ENCODE measurements at regions not wholly inside any gene's neighbourhood (a gene's known extent, or its start where the extent isn't known, plus 50 kb on each side); places are given as distances from the start of the nearest gene placed in this dataset.

DNA sequence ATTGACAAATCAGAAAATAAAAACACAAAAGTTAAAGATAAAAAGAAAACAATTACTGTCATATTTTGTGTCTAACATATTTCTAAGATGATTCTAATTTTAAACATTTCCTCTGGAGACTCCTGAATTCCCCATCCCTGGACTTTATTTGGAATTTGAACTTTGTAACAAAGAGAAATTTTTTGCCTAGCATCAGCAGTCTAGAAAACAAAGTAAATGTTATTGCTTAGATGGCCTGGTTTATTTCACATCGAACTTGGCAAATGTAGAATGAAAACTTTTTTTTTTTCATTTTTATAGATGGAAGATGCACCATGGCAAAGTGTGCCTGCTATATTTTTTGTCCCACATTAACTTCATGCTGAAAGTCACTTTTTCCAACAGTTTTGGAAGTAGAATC lies 159.1 kb downstream of the TBX18 start:
- Histone ChIP-seq H2AFZ (ENCODE audit: low read length) (no peak overlapping the region; the same call in 1 of the 2 replicates), H3K36me3 (ENCODE audit: insufficient read depth, low read length) (no peaks in the 10 kb centered on the region), H3K9ac (ENCODE audit: low read depth, low read length, poor library complexity, severe bottlenecking) (no peak overlapping the region)

DNA sequence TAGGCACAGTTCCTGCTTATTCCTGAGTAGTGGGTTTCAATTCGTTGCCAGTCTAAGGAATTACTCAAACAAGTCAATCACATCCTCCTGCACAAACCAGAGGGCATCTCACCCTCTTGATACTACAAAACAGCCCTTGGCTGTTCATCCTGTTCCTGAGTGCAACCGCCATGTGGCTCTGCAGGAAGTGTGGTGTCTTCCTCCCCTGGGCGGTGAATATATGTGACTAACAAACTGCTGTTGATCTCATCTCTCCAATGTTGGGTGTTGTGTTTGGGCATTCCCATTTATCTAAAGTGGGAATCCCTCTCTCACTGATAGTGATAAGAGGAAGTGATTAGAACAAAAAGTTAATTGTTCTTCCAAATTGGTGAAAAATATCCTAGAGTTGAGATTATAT lies 163.0 kb downstream of the TBX18 start:
- Histone ChIP-seq H3K4me2 (ENCODE audit: low read depth, low read length, poor library complexity, severe bottlenecking) (peak overlapping the region; percentile 0), H3K79me2 (ENCODE audit: insufficient read depth, low read length) (no peaks in the 10 kb centered on the region), H3K9ac (ENCODE audit: low read depth, low read length, poor library complexity, severe bottlenecking) (no peak overlapping the region), H3K27me3 (ENCODE audit: insufficient read depth, low read length, poor library complexity, severe bottlenecking) (no peaks in the 10 kb centered on the region), H3K4me1 (ENCODE audit: insufficient read depth, low read length, poor library complexity, severe bottlenecking) (peaks cover 7% of the 10 kb centered on the region), H3K4me3 (ENCODE audit: low read length, poor library complexity, severe bottlenecking) (no peak overlapping the region), H4K20me1 (ENCODE audit: insufficient read depth, low read length, poor library complexity, severe bottlenecking) (no peaks in the 10 kb centered on the region), H2AFZ (ENCODE audit: low read length) (peak overlapping the region; percentile 50; the same call in 1 of the 2 replicates), H3K9me2 (replicated peaks; ENCODE audit: low read depth, low read length) (no peaks in the 10 kb centered on the region), H3F3A (ENCODE audit: low read depth) (no peaks in the 10 kb centered on the region), H3K9me3 (ENCODE audit: insufficient read depth, low read depth, low read length) (0 out of 2 replicates have a peak, but pooled peaks cover 4% of the 10 kb centered on the region), H3K36me3 (ENCODE audit: insufficient read depth, low read length) (no peaks in the 10 kb centered on the region)
- TF ChIP-seq EZH2phosphoT487 (IDR thresholded peaks at IDR 0.05; ENCODE audit: borderline replicate concordance): no peak
- TF ChIP-seq, protein P1, sequence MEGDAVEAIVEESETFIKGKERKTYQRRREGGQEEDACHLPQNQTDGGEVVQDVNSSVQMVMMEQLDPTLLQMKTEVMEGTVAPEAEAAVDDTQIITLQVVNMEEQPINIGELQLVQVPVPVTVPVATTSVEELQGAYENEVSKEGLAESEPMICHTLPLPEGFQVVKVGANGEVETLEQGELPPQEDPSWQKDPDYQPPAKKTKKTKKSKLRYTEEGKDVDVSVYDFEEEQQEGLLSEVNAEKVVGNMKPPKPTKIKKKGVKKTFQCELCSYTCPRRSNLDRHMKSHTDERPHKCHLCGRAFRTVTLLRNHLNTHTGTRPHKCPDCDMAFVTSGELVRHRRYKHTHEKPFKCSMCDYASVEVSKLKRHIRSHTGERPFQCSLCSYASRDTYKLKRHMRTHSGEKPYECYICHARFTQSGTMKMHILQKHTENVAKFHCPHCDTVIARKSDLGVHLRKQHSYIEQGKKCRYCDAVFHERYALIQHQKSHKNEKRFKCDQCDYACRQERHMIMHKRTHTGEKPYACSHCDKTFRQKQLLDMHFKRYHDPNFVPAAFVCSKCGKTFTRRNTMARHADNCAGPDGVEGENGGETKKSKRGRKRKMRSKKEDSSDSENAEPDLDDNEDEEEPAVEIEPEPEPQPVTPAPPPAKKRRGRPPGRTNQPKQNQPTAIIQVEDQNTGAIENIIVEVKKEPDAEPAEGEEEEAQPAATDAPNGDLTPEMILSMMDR (conservative IDR thresholded peaks at IDR 0.05; ENCODE audit: low read length): no peak

More for the DNA sequence above, 159.1 kb downstream of the TBX18 start:
- 0 out of 2 replicates have a peak, but pooled peaks cover 4% of the 10 kb centered on the region for H3K9me3 ChIP-seq (ENCODE audit: insufficient read depth, low read depth, low read length)
- H3K79me2 ChIP-seq (ENCODE audit: insufficient read depth, low read length): no peaks in the 10 kb centered on the region
- H3K4me3 ChIP-seq (ENCODE audit: low read length, poor library complexity, severe bottlenecking): no peak overlapping the region
- H3K27me3 ChIP-seq (ENCODE audit: insufficient read depth, low read length, poor library complexity, severe bottlenecking): no peaks in the 10 kb centered on the region
- no peaks in the 10 kb centered on the region for H4K20me1 ChIP-seq (ENCODE audit: insufficient read depth, low read length, poor library complexity, severe bottlenecking)
- peaks cover 7% of the 10 kb centered on the region for H3K4me1 ChIP-seq (ENCODE audit: insufficient read depth, low read length, poor library complexity, severe bottlenecking)
- no peak overlapping the region for H3K4me2 ChIP-seq (ENCODE audit: low read depth, low read length, poor library complexity, severe bottlenecking)
- no peaks in the 10 kb centered on the region for H3K9me2 ChIP-seq (replicated peaks; ENCODE audit: low read depth, low read length)
- no peak for TF ChIP-seq EZH2phosphoT487 (IDR thresholded peaks at IDR 0.05; ENCODE audit: borderline replicate concordance)
- TF ChIP-seq, protein P1 (conservative IDR thresholded peaks at IDR 0.05; ENCODE audit: low read length): no peak
- no peaks in the 10 kb centered on the region for H3F3A ChIP-seq (ENCODE audit: low read depth)

DNA sequence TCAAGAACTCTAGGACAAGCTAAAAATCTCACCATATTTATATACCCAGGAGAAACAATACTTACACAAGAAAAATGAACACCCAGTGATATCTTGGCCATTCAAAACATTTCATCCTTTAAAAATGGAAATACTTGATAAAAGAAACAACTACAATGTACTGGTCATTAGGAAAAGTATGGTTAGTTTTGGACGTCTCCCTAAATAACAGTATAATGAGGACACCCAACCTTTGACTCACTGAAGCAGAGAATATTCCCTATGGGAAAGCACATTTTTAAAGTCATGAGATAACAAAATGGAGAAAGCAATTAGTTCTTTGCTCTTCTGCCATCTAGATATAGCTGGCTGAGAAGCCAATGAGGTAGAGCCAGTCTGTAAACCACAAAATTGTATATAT lies 164.4 kb downstream of the TBX18 start:
- no peak overlapping the region for H3K9ac ChIP-seq (ENCODE audit: low read depth, low read length, poor library complexity, severe bottlenecking)
- TF ChIP-seq, protein P1 (conservative IDR thresholded peaks at IDR 0.05; ENCODE audit: low read length): no peak
- TF ChIP-seq EZH2phosphoT487 (IDR thresholded peaks at IDR 0.05; ENCODE audit: borderline replicate concordance): no peak
- no peak overlapping the region for H3K4me3 ChIP-seq (ENCODE audit: low read length, poor library complexity, severe bottlenecking)
- peaks cover 7% of the 10 kb centered on the region for H3K4me1 ChIP-seq (ENCODE audit: insufficient read depth, low read length, poor library complexity, severe bottlenecking)
- H3F3A ChIP-seq (ENCODE audit: low read depth): no peaks in the 10 kb centered on the region
- H3K36me3 ChIP-seq (ENCODE audit: insufficient read depth, low read length): no peaks in the 10 kb centered on the region
- no peak overlapping the region for H2AFZ ChIP-seq (ENCODE audit: low read length)
- no peaks in the 10 kb centered on the region for H3K9me2 ChIP-seq (replicated peaks; ENCODE audit: low read depth, low read length)
- H3K4me2 ChIP-seq (ENCODE audit: low read depth, low read length, poor library complexity, severe bottlenecking): no peak overlapping the region
- no peaks in the 10 kb centered on the region for H3K79me2 ChIP-seq (ENCODE audit: insufficient read depth, low read length)
- no peaks in the 10 kb centered on the region for H4K20me1 ChIP-seq (ENCODE audit: insufficient read depth, low read length, poor library complexity, severe bottlenecking)
- H3K9me3 ChIP-seq (ENCODE audit: insufficient read depth, low read depth, low read length): 0 out of 2 replicates have a peak, but pooled peaks cover 4% of the 10 kb centered on the region
- no peaks in the 10 kb centered on the region for H3K27me3 ChIP-seq (ENCODE audit: insufficient read depth, low read length, poor library complexity, severe bottlenecking)
